Spleen (tissue), 11 donors: ENCODE measurements at regions not wholly inside any gene's neighbourhood (a gene's known extent, or its start where the extent isn't known, plus 50 kb on each side); places are given as distances from the start of the nearest gene placed in this dataset.

Experiments used
- DNase-seq: peaks from one replicate; pipeline ENCODE4 v3.0.0-alpha.2; 2020
- H3K27ac ChIP-seq, 8 donors: fragments of 200-600 bp; sonication (generic) in 7 of 8; 1 replicate in 4 of 8; 2 replicates in 4 of 8; pipeline versions ENCODE4 v1.5.0 to v1.8.0; 2016 to 2021; ENCODE audit warnings: inconsistent platforms in 4 of 8, mild to moderate bottlenecking in 4 of 8, moderate library complexity in 1 of 8
- H3K27me3 ChIP-seq, 7 donors: fragments of 200-600 bp; sonication (generic) in 6 of 7; replicated peaks in 1 of 7; 1 replicate in 4 of 7; 2 replicates in 3 of 7; pipeline versions ENCODE4 v1.5.0 to v1.8.0; 2016 to 2021; ENCODE audit warnings: inconsistent platforms in 3 of 7, mild to moderate bottlenecking in 1 of 7
- H3K36me3 ChIP-seq, 6 donors: fragments of 200-600 bp; sonication (generic) in 5 of 6; 1 replicate in 4 of 6; 2 replicates in 2 of 6; pipeline versions ENCODE4 v1.5.0 to v1.8.0; 2016 to 2021; ENCODE audit warnings: inconsistent platforms in 2 of 6
- H3K4me1 ChIP-seq, 6 donors: fragments of 200-600 bp; sonication (generic) in 5 of 6; 1 replicate in 3 of 6; 2 replicates in 3 of 6; pipeline versions ENCODE4 v1.5.0 to v1.8.0; 2016 to 2021; ENCODE audit warnings: inconsistent platforms in 3 of 6
- H3K4me3 ChIP-seq, 8 donors: fragments of 200-600 bp; sonication (generic) in 7 of 8; 1 replicate in 4 of 8; 2 replicates in 4 of 8; pipeline versions ENCODE4 v1.5.0 to v1.8.0; 2016 to 2021; ENCODE audit warnings: inconsistent platforms in 4 of 8, mild to moderate bottlenecking in 4 of 8, moderate library complexity in 2 of 8
- H3K9me3 ChIP-seq, 8 donors: fragments of 200-600 bp; sonication (generic) in 7 of 8; 1 replicate in 4 of 8; 2 replicates in 4 of 8; pipeline versions ENCODE4 v1.5.0 to v1.8.0; 2016 to 2021; ENCODE audit warnings: inconsistent platforms in 4 of 8
- CTCF ChIP-seq, 11 experiments: fragments of 200-600 bp in 7 of 11; fragments of 450-650 bp in 4 of 11; sonication (generic) in 4 of 11; IDR thresholded peaks in 8 of 11; conservative IDR thresholded peaks in 3 of 11; 1 replicate in 7 of 11; 2 replicates in 4 of 11; pipeline versions ENCODE4 v1.4.0 to v1.8.0; 2016 to 2021; ENCODE audit warnings: antibody characterized with exemption in 11 of 11, inconsistent platforms in 4 of 11, mild to moderate bottlenecking in 1 of 11
- POLR2A ChIP-seq, 3 donors: fragments of 450-650 bp; IDR thresholded peaks; one replicate each; pipeline ENCODE4 v1.5.1; 2017; ENCODE audit warnings: antibody characterized with exemption in 3 of 3, mild to moderate bottlenecking in 1 of 3
- POLR2AphosphoS5 ChIP-seq, 3 donors: sonication (generic); formaldehyde crosslinking; IDR thresholded peaks; one replicate each; pipeline ENCODE4 v1.5.1; 2017; ENCODE audit warnings: antibody characterized with exemption in 3 of 3
- whole genome bisulfite sequencing, 5 donors: extraction: QIAGEN DNeasy Blood & Tissue Kit in 3 of 5; methylation state at CpG; one replicate each; pipeline versions ENCODE4 v1.1.5 to v1.1.7; 2013 to 2018; 5-methylcytosine and 5-hydroxymethylcytosine counted together
- intact Hi-C: fragments of 100-400 bp; cut with DNase I; formaldehyde crosslinking; loops from one replicate; pipeline ENCODE4 v1.15.0; 2023; ENCODE audit warnings: low total_unique reads
- donor health status: healthy with polysubstance abuse.
- donor health status: DM: no; HTN: no; CAD: no; lungs with moderate emphysema.
- donor health status: DM: no; HTN: no; CAD: no.
- donor health status: Bipolar disorder and iron deficiency.
- donor health status: healthy.
- donor health status: DM: no; HTN: no; CAD: no.
- donor health status: DM: yes; HTN: yes; CAD: no.

GRCh38 chr11:119907878-119908572 is 179.0 kb upstream of the NECTIN1 start:
- TF ChIP-seq POLR2AphosphoS5 (IDR thresholded peaks at IDR 0.05), result no peak
- TF ChIP-seq CTCF (IDR thresholded peaks at IDR 0.05 in 8 of 11, conservative IDR thresholded peaks at IDR 0.05 in 3 of 11), result no peak
- TF ChIP-seq POLR2A (IDR thresholded peaks at IDR 0.05), result no peak
- peak; percentile 41 for DNase-seq
- Histone ChIP-seq H3K4me1 (peaks cover 0 to 5% (median 0%) of the 10 kb centered on the region in 6 donors), H3K27ac (no peak overlapping the region), H3K9me3 (no peaks in the 10 kb centered on the region), H3K4me3 (no peak overlapping the region), H3K36me3 (no peaks in the 10 kb centered on the region), H3K27me3 (peaks cover 0 to 16% (median 0%) of the 10 kb centered on the region in 7 donors)
- 48 to 56% (median 52%) methylated on average over 14 of the region's 14 CpGs for WGBS, 5 donors
- intact Hi-C loops, result no loop called here

GRCh38 chr11:119907122-119907851 is 178.3 kb upstream of the NECTIN1 start:
- H3K27ac ChIP-seq, result no peak overlapping the region
- no peaks in the 10 kb centered on the region for H3K36me3 ChIP-seq
- DNase-seq, result peak; percentile 59
- TF ChIP-seq CTCF (IDR thresholded peaks at IDR 0.05 in 8 of 11, conservative IDR thresholded peaks at IDR 0.05 in 3 of 11) (no peak), POLR2A (IDR thresholded peaks at IDR 0.05) (no peak), POLR2AphosphoS5 (IDR thresholded peaks at IDR 0.05) (peak in 1 of 3 donors; percentile 30)
- no peaks in the 10 kb centered on the region for H3K9me3 ChIP-seq
- H3K4me1 ChIP-seq, result peaks cover 0 to 5% (median 0%) of the 10 kb centered on the region in 6 donors
- intact Hi-C loops, result no loop called here
- no peak overlapping the region for H3K4me3 ChIP-seq
- peaks cover 0 to 16% (median 0%) of the 10 kb centered on the region in 7 donors for H3K27me3 ChIP-seq
- WGBS, 5 donors, result 69 to 84% (median 75%) methylated on average over 9 to 10 of the region's 10 CpGs

GRCh38 chr11:119906376-119906775 is 177.4 kb upstream of the NECTIN1 start:
- no peaks in the 10 kb centered on the region for H3K36me3 ChIP-seq
- WGBS, 5 donors, result 82 to 95% (median 90%) methylated on average over 8 of the region's 8 CpGs
- no peak overlapping the region for H3K4me3 ChIP-seq
- peaks cover 0 to 16% (median 0%) of the 10 kb centered on the region in 7 donors for H3K27me3 ChIP-seq
- no peaks in the 10 kb centered on the region for H3K9me3 ChIP-seq
- peak; percentile 24 for DNase-seq
- no peak for TF ChIP-seq CTCF (IDR thresholded peaks at IDR 0.05 in 8 of 11, conservative IDR thresholded peaks at IDR 0.05 in 3 of 11)
- TF ChIP-seq POLR2AphosphoS5 (IDR thresholded peaks at IDR 0.05), result no peak
- no peak for TF ChIP-seq POLR2A (IDR thresholded peaks at IDR 0.05)
- no peak overlapping the region for H3K27ac ChIP-seq
- H3K4me1 ChIP-seq, result peaks cover 0 to 4% (median 0%) of the 10 kb centered on the region in 6 donors
- intact Hi-C loops, result no loop called here

- Histone ChIP-seq H3K4me3 (no peak overlapping the region), H3K9me3 (no peaks in the 10 kb centered on the region), H3K36me3 (no peaks in the 10 kb centered on the region), H3K4me1 (peaks cover 0 to 4% (median 0%) of the 10 kb centered on the region in 6 donors), H3K27me3 (peaks cover 0 to 10% (median 0%) of the 10 kb centered on the region in 7 donors), H3K27ac (no peak overlapping the region)
- no peak for TF ChIP-seq POLR2A (IDR thresholded peaks at IDR 0.05)
- no peak for TF ChIP-seq CTCF (IDR thresholded peaks at IDR 0.05 in 8 of 11, conservative IDR thresholded peaks at IDR 0.05 in 3 of 11)
- no peak for TF ChIP-seq POLR2AphosphoS5 (IDR thresholded peaks at IDR 0.05)
- intact Hi-C loops, result no loop called here
- 64 to 77% (median 70%) methylated on average over 4 of the region's 4 CpGs for WGBS, 5 donors
- DNase-seq, result peak; percentile 14
Measured at GRCh38 chr11:119905162-119905561, 176.2 kb upstream of the NECTIN1 start.
